ENCODE measurements at regions not wholly inside any gene's neighbourhood (a gene's known extent, or its start where the extent isn't known, plus 50 kb on each side); places are given as distances from the start of the nearest gene placed in this dataset.

DNA sequence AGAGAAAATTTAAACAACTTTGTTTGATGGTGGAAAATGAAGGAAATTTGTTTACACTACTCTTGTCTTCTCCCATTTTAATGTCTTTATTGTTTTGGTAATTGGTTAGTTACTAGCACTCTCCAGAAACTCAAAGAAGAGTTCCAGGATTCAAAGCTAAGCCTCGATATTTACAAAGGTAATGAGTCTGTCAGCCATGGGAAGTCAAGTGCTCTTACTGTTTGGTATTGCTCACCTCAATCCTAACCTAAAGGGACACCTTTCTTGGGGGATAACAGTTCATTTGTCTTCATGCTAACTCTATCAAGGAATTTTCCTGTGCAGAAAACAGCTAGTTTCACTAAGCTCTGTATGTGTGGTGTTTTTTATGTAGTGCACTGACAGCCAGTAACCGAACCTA is 222.9 kb upstream of the LMO3 start:
- TF ChIP-seq, protein P1, sequence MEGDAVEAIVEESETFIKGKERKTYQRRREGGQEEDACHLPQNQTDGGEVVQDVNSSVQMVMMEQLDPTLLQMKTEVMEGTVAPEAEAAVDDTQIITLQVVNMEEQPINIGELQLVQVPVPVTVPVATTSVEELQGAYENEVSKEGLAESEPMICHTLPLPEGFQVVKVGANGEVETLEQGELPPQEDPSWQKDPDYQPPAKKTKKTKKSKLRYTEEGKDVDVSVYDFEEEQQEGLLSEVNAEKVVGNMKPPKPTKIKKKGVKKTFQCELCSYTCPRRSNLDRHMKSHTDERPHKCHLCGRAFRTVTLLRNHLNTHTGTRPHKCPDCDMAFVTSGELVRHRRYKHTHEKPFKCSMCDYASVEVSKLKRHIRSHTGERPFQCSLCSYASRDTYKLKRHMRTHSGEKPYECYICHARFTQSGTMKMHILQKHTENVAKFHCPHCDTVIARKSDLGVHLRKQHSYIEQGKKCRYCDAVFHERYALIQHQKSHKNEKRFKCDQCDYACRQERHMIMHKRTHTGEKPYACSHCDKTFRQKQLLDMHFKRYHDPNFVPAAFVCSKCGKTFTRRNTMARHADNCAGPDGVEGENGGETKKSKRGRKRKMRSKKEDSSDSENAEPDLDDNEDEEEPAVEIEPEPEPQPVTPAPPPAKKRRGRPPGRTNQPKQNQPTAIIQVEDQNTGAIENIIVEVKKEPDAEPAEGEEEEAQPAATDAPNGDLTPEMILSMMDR (IDR thresholded peaks at IDR 0.05; ENCODE audit: low read length), result no peak
- no peak for TF ChIP-seq EZH2 (IDR thresholded peaks at IDR 0.05; ENCODE audit: borderline replicate concordance, low read length)
